ENCODE measurements at regions not wholly inside any gene's neighbourhood (a gene's known extent, or its start where the extent isn't known, plus 50 kb on each side); places are given as distances from the start of the nearest gene placed in this dataset.
"Not testable (repeated sequence)": the region's sequence is repeated elsewhere in the genome, so short reads cannot be mapped to it uniquely, and the experiment has no call there.

DNA sequence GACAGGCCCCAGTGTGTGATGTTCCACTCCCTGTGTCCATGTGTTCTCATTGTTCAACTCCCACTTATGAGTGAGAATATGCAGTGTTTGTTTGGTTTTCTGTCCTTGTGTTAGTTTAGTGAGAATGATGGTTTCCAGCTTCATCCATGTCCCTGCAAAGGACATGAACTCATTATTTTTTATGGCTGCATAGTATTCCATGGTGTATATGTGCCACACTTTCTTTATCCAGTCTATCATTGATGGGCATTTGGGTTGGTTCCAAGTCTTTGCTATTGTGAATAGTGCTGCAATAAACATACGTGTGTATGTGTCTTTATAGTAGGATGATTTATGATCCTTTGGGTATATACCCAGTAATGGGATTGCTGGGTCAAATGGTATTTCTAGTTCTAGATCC, 558.2 kb upstream of the KLF4 start:
- H3K4me3 ChIP-seq (ENCODE audit: low read length in 2 of 2); DNase-seq (ENCODE audit: low read depth in 6 of 9, low spot score in 9 of 9); H3K9me3 ChIP-seq (ENCODE audit: control insufficient read depth in 2 of 2, insufficient read depth in 1 of 2, low read length in 1 of 2); H3K36me3 ChIP-seq (ENCODE audit: control insufficient read depth in 2 of 2, insufficient read depth in 2 of 2, low read length in 1 of 2); H3K4me1 ChIP-seq (ENCODE audit: control insufficient read depth in 2 of 2, insufficient read depth in 2 of 2, low read length in 2 of 2); H3K27ac ChIP-seq (ENCODE audit: low read depth in 1 of 2, low read length in 1 of 2); H3K27me3 ChIP-seq (ENCODE audit: control insufficient read depth in 2 of 2, insufficient read depth in 1 of 2, low read length in 1 of 2): not testable (repeated sequence)
- 100% methylated on average over 1 of the region's 1 CpG for WGBS

- WGBS = 97% methylated on average over 5 of the region's 5 CpGs
- Histone ChIP-seq H3K9me3 (ENCODE audit: control insufficient read depth in 2 of 2, insufficient read depth in 1 of 2, low read length in 1 of 2) (peaks cover 0 to 4% of the 10 kb centered on the region in 2 donors), H3K4me1 (ENCODE audit: control insufficient read depth in 2 of 2, insufficient read depth in 2 of 2, low read length in 2 of 2) (no peaks in the 10 kb centered on the region), H3K4me3 (ENCODE audit: low read length in 2 of 2) (no peak overlapping the region), H3K27me3 (ENCODE audit: control insufficient read depth in 2 of 2, insufficient read depth in 1 of 2, low read length in 1 of 2) (no peaks in the 10 kb centered on the region), H3K27ac (ENCODE audit: low read depth in 1 of 2, low read length in 1 of 2) (no peak overlapping the region), H3K36me3 (ENCODE audit: control insufficient read depth in 2 of 2, insufficient read depth in 2 of 2, low read length in 1 of 2) (no peaks in the 10 kb centered on the region)
- DNase-seq (ENCODE audit: low read depth in 6 of 9, low spot score in 9 of 9) = no peak
These were observed 557.7 kb upstream of the KLF4 start for GRCh38 chr9:108047264-108047663.

GRCh38 chr9:108045851-108046250, 556.3 kb upstream of the KLF4 start:
- Histone ChIP-seq H3K27ac (ENCODE audit: low read depth in 1 of 2, low read length in 1 of 2) (no peak overlapping the region), H3K36me3 (ENCODE audit: control insufficient read depth in 2 of 2, insufficient read depth in 2 of 2, low read length in 1 of 2) (no peaks in the 10 kb centered on the region), H3K4me3 (ENCODE audit: low read length in 2 of 2) (no peak overlapping the region), H3K27me3 (ENCODE audit: control insufficient read depth in 2 of 2, insufficient read depth in 1 of 2, low read length in 1 of 2) (no peaks in the 10 kb centered on the region), H3K9me3 (ENCODE audit: control insufficient read depth in 2 of 2, insufficient read depth in 1 of 2, low read length in 1 of 2) (peaks cover 0 to 4% of the 10 kb centered on the region in 2 donors), H3K4me1 (ENCODE audit: control insufficient read depth in 2 of 2, insufficient read depth in 2 of 2, low read length in 2 of 2) (no peaks in the 10 kb centered on the region)
- no peak for DNase-seq (ENCODE audit: low read depth in 6 of 9, low spot score in 9 of 9)
- WGBS = 96% methylated on average over 1 of the region's 1 CpG

GRCh38 chr9:108043585-108043984, 554.0 kb upstream of the KLF4 start:
- Histone ChIP-seq H3K36me3 (ENCODE audit: control insufficient read depth in 2 of 2, insufficient read depth in 2 of 2, low read length in 1 of 2) (no peaks in the 10 kb centered on the region), H3K4me3 (ENCODE audit: low read length in 2 of 2) (no peak overlapping the region), H3K27ac (ENCODE audit: low read depth in 1 of 2, low read length in 1 of 2) (no peak overlapping the region), H3K4me1 (ENCODE audit: control insufficient read depth in 2 of 2, insufficient read depth in 2 of 2, low read length in 2 of 2) (no peaks in the 10 kb centered on the region), H3K9me3 (ENCODE audit: control insufficient read depth in 2 of 2, insufficient read depth in 1 of 2, low read length in 1 of 2) (peaks cover 0 to 4% of the 10 kb centered on the region in 2 donors), H3K27me3 (ENCODE audit: control insufficient read depth in 2 of 2, insufficient read depth in 1 of 2, low read length in 1 of 2) (no peaks in the 10 kb centered on the region)
- 92% methylated on average over 1 of the region's 1 CpG for WGBS
- no peak for DNase-seq (ENCODE audit: low read depth in 6 of 9, low spot score in 9 of 9)

DNA sequence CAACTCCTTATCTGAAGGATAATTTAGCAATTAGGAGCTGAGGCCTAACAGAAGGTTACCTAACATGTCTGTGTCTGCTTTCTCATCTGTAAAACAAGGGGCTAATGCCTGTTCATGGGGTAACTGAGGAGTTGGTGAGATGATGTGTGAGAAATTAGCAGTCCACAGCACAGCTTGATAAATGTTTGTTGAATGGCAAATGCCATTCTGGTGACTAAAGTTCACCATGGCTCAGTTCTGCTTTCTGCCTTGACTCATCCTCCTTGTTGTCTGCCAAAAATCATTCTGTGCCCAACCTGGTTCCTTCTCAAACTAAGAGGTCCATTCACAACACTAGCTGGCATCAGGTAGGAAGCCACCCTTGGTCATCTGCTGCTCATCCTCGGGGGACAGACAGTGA, 552.0 kb upstream of the KLF4 start:
- H3K4me3 ChIP-seq (ENCODE audit: low read length in 2 of 2) = no peak overlapping the region
- DNase-seq (ENCODE audit: low read depth in 6 of 9, low spot score in 9 of 9) = no peak
- H3K27ac ChIP-seq (ENCODE audit: low read depth in 1 of 2, low read length in 1 of 2) = no peak overlapping the region
- no peaks in the 10 kb centered on the region for H3K36me3 ChIP-seq (ENCODE audit: control insufficient read depth in 2 of 2, insufficient read depth in 2 of 2, low read length in 1 of 2)
- no peaks in the 10 kb centered on the region for H3K4me1 ChIP-seq (ENCODE audit: control insufficient read depth in 2 of 2, insufficient read depth in 2 of 2, low read length in 2 of 2)
- WGBS = 88% methylated on average over 1 of the region's 1 CpG
- peaks cover 0 to 4% of the 10 kb centered on the region in 2 donors for H3K9me3 ChIP-seq (ENCODE audit: control insufficient read depth in 2 of 2, insufficient read depth in 1 of 2, low read length in 1 of 2)
- H3K27me3 ChIP-seq (ENCODE audit: control insufficient read depth in 2 of 2, insufficient read depth in 1 of 2, low read length in 1 of 2) = no peaks in the 10 kb centered on the region

- Histone ChIP-seq H3K4me3 (ENCODE audit: low read length in 2 of 2) (no peak overlapping the region), H3K27ac (ENCODE audit: low read depth in 1 of 2, low read length in 1 of 2) (no peak overlapping the region), H3K9me3 (ENCODE audit: control insufficient read depth in 2 of 2, insufficient read depth in 1 of 2, low read length in 1 of 2) (peaks cover 0 to 4% of the 10 kb centered on the region in 2 donors), H3K36me3 (ENCODE audit: control insufficient read depth in 2 of 2, insufficient read depth in 2 of 2, low read length in 1 of 2) (no peaks in the 10 kb centered on the region), H3K27me3 (ENCODE audit: control insufficient read depth in 2 of 2, insufficient read depth in 1 of 2, low read length in 1 of 2) (no peaks in the 10 kb centered on the region), H3K4me1 (ENCODE audit: control insufficient read depth in 2 of 2, insufficient read depth in 2 of 2, low read length in 2 of 2) (no peaks in the 10 kb centered on the region)
- WGBS = 98% methylated on average over 1 of the region's 1 CpG
- DNase-seq (ENCODE audit: low read depth in 6 of 9, low spot score in 9 of 9) = no peak
These were observed 551.2 kb upstream of the KLF4 start for GRCh38 chr9:108040783-108041182.

- Histone ChIP-seq H3K4me1 (ENCODE audit: control insufficient read depth in 2 of 2, insufficient read depth in 2 of 2, low read length in 2 of 2) (no peaks in the 10 kb centered on the region), H3K4me3 (ENCODE audit: low read length in 2 of 2) (no peak overlapping the region), H3K9me3 (ENCODE audit: control insufficient read depth in 2 of 2, insufficient read depth in 1 of 2, low read length in 1 of 2) (peaks cover 0 to 2% of the 10 kb centered on the region in 2 donors), H3K27me3 (ENCODE audit: control insufficient read depth in 2 of 2, insufficient read depth in 1 of 2, low read length in 1 of 2) (no peaks in the 10 kb centered on the region), H3K27ac (ENCODE audit: low read depth in 1 of 2, low read length in 1 of 2) (no peak overlapping the region), H3K36me3 (ENCODE audit: control insufficient read depth in 2 of 2, insufficient read depth in 2 of 2, low read length in 1 of 2) (no peaks in the 10 kb centered on the region)
- 95% methylated on average over 1 of the region's 1 CpG for WGBS
- no peak for DNase-seq (ENCODE audit: low read depth in 6 of 9, low spot score in 9 of 9)
These were observed 549.9 kb upstream of the KLF4 start for GRCh38 chr9:108039493-108039892.

- no peak for DNase-seq (ENCODE audit: low read depth in 6 of 9, low spot score in 9 of 9)
These were observed 549.4 kb upstream of the KLF4 start for GRCh38 chr9:108039012-108039411.

DNA sequence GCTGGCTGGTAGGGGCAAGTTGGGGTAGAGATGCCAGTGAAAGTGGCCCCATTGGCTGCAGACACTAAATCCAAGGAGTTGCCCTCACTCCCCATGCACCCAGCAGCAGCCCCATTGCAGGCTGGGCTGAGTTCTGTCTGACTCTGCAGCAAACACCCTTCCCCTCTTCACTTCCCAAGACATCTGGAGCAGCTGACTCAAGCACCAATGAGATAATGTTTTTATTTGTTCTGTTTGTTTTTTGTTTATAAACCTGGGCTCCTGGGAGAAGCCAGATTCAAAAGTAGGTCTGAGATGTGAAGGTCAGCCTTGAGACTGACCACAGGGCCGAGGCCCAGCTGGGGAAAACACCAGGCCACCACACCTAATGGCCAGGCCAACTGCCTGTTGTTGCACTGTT, 545.9 kb upstream of the KLF4 start:
- WGBS = 80% methylated on average over 1 of the region's 1 CpG
- Histone ChIP-seq H3K36me3 (ENCODE audit: control insufficient read depth in 2 of 2, insufficient read depth in 2 of 2, low read length in 1 of 2) (no peaks in the 10 kb centered on the region), H3K4me1 (ENCODE audit: control insufficient read depth in 2 of 2, insufficient read depth in 2 of 2, low read length in 2 of 2) (no peaks in the 10 kb centered on the region), H3K4me3 (ENCODE audit: low read length in 2 of 2) (no peak overlapping the region), H3K27ac (ENCODE audit: low read depth in 1 of 2, low read length in 1 of 2) (no peak overlapping the region), H3K9me3 (ENCODE audit: control insufficient read depth in 2 of 2, insufficient read depth in 1 of 2, low read length in 1 of 2) (no peaks in the 10 kb centered on the region), H3K27me3 (ENCODE audit: control insufficient read depth in 2 of 2, insufficient read depth in 1 of 2, low read length in 1 of 2) (no peaks in the 10 kb centered on the region)
- no peak for DNase-seq (ENCODE audit: low read depth in 6 of 9, low spot score in 9 of 9)

More at GRCh38 chr9:108039012-108039411, 549.4 kb upstream of the KLF4 start:
- WGBS = 94% methylated on average over 1 of the region's 1 CpG
- Histone ChIP-seq H3K4me1 (ENCODE audit: control insufficient read depth in 2 of 2, insufficient read depth in 2 of 2, low read length in 2 of 2) (no peaks in the 10 kb centered on the region), H3K36me3 (ENCODE audit: control insufficient read depth in 2 of 2, insufficient read depth in 2 of 2, low read length in 1 of 2) (no peaks in the 10 kb centered on the region), H3K27me3 (ENCODE audit: control insufficient read depth in 2 of 2, insufficient read depth in 1 of 2, low read length in 1 of 2) (no peaks in the 10 kb centered on the region), H3K4me3 (ENCODE audit: low read length in 2 of 2) (no peak overlapping the region), H3K9me3 (ENCODE audit: control insufficient read depth in 2 of 2, insufficient read depth in 1 of 2, low read length in 1 of 2) (no peaks in the 10 kb centered on the region), H3K27ac (ENCODE audit: low read depth in 1 of 2, low read length in 1 of 2) (no peak overlapping the region)
